C4-2B (cell line): ENCODE measurements at regions not wholly inside any gene's neighbourhood (a gene's known extent, or its start where the extent isn't known, plus 50 kb on each side); places are given as distances from the start of the nearest gene placed in this dataset.
"Not testable (repeated sequence)": the region's sequence is repeated elsewhere in the genome, so short reads cannot be mapped to it uniquely, and the experiment has no call there.

ENCODE experiments used
- H3K27ac ChIP-seq: fragments of 450-650 bp; 2 replicates; pipeline ENCODE4 v1.5.1; 2017
- CTCF ChIP-seq: fragments of 450-650 bp; conservative IDR thresholded peaks from 2 replicates; pipeline ENCODE4 v1.5.1; 2017; ENCODE audit warnings: mild to moderate bottlenecking
- ZFX ChIP-seq: fragments of 450-650 bp; IDR thresholded peaks from 2 replicates; pipeline ENCODE4 v1.6.1; 2017

DNA sequence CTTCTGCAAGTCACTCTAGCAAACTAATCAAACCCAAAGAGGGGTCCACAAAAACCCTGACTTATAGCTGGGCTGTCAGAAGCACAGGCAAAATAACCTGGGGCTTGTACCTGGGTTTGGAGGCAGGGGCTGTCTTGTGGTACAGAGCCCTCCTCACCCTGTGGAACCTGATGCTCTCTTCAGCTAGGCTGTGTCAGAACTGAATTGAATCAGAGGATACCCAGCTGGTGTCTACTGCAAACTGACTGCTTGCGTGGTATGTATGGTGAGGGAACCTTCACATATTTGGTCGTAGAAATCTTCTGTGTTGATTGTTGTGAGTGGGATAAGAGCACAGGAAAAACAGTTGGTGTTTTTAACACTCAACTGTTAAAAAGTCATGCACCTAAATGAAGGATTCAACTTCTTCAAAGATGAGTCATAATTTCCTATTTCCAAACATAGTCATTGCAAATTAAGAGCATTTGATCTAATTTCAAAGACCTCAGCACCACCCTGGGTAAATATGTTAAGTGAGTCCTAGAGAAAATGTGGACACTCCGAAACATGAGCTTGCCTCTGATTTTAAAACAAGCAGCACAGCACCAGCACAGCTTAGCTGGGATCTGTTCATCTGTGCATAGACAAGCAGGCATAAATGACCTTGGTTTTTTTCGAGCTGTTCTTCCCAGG lies 840.2 kb downstream of the UQCRFS1 start:
- H3K27ac ChIP-seq: no peak overlapping the region
- no peak for TF ChIP-seq ZFX

GRCh38 chr19:28367146-28367545 lies 845.8 kb downstream of the UQCRFS1 start:
- H3K27ac ChIP-seq: no peak overlapping the region
- TF ChIP-seq CTCF (no peak), ZFX (no peak)

DNA sequence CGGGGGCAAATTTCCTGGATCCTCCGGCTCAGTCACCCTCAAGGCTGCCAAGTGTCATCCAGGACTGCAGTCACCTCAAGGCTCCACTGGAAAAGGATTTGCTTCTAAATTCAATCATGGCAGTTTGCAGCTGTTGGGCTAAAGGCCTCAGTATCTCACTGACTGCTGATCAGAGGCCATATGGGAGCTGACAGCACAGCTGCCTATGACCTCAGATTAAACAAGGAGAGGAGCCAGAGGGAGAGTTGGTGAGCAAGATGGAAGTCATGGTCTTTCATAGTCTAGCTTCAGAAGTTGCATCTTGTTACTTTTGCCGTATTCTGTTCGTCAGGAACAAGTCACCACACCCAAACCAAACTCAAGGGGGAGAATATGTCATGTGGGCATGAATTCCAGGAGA lies 849.7 kb downstream of the UQCRFS1 start:
- TF ChIP-seq CTCF (no peak), ZFX (no peak)
- no peak overlapping the region for H3K27ac ChIP-seq

GRCh38 chr19:28359431-28360414 lies 853.2 kb downstream of the UQCRFS1 start:
- no peak for TF ChIP-seq CTCF
- no peak for TF ChIP-seq ZFX
- H3K27ac ChIP-seq: no peak overlapping the region

DNA sequence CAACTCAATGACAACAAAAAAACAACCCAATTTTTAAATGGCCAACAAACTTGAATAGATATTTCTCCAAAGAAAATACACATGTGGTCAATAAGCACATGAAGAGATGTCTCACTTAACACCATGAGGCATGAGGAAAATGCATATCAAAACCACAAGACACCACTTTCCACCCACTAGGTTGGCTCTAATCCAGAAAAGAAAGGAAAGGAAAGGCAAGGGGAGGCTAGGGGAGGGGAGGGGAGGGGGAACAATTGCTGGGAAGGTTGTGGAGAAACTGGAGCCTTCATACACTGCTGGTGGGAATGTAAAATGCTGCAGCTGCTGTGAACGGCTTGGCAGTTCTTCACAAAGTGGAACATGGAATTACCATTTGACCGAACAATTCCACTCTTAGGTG lies 854.3 kb downstream of the UQCRFS1 start:
- TF ChIP-seq ZFX (no peak), CTCF (no peak)
- no peak overlapping the region for H3K27ac ChIP-seq

GRCh38 chr19:28351761-28352160 lies 861.2 kb downstream of the UQCRFS1 start:
- no peak overlapping the region for H3K27ac ChIP-seq
- TF ChIP-seq CTCF: no peak
- TF ChIP-seq ZFX: no peak

- H3K27ac ChIP-seq: not testable (repeated sequence)
These were observed 861.6 kb downstream of the UQCRFS1 start for GRCh38 chr19:28351321-28351720.

DNA sequence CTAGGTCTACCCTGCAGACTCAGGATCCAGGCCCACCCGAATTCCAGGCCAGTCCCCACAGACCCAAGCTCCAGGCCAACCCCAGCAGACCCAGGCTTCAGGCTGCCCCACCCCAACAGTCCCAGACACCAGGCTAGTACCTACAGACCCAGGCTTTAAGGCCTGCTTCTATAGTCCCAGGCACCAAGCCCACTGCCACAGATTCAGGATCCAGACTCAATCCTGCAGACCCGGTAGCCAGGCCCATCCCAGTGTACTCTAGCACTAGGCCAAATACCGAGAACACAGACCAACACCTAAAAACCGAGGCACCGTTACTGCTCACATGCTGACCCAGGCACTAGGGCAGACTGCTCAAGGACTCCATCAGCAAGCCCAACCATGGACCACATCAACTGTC lies 862.3 kb downstream of the UQCRFS1 start:
- TF ChIP-seq ZFX (no peak), CTCF (no peak)
- no peak overlapping the region for H3K27ac ChIP-seq
